Mesenchymal stem cell (in vitro differentiated cells and primary cell): ENCODE measurements at regions not wholly inside any gene's neighbourhood (a gene's known extent, or its start where the extent isn't known, plus 50 kb on each side); places are given as distances from the start of the nearest gene placed in this dataset.

Source experiments
- DNase-seq: peaks from one replicate; pipeline ENCODE4 v3.0.0-alpha.2; 2013
- H2AFZ ChIP-seq: one replicate; pipeline ENCODE4 v1.6.1; 2013; ENCODE audit warnings: low read depth, mild to moderate bottlenecking, control low read depth, inconsistent platforms, low read length, moderate library complexity
- H2AK5ac ChIP-seq: 2 replicates; pipeline ENCODE4 v1.6.1; 2013; ENCODE audit warnings: low read length, moderate library complexity, mild to moderate bottlenecking, inconsistent platforms; ENCODE audit not compliant: severe bottlenecking
- H2BK120ac ChIP-seq: one replicate; pipeline ENCODE4 v1.6.1; 2013; ENCODE audit warnings: low read depth, mild to moderate bottlenecking, inconsistent platforms, low read length, moderate library complexity
- H2BK12ac ChIP-seq, 2 experiments: one replicate each; pipeline ENCODE4 v1.6.1; 2013; ENCODE audit warnings: inconsistent platforms in 2 of 2, low read length in 2 of 2, mild to moderate bottlenecking in 2 of 2, moderate library complexity in 2 of 2, control low read depth in 1 of 2
- H2BK15ac ChIP-seq: one replicate; pipeline ENCODE4 v1.6.1; 2013; ENCODE audit warnings: mild to moderate bottlenecking, low read depth, inconsistent platforms; ENCODE audit not compliant: poor library complexity, severe bottlenecking
- H2BK5ac ChIP-seq: 2 replicates; pipeline ENCODE4 v1.6.1; 2013; ENCODE audit warnings: low read depth, mild to moderate bottlenecking, low read length, control low read depth, inconsistent platforms; ENCODE audit not compliant: poor library complexity, severe bottlenecking
- H3K14ac ChIP-seq, 2 experiments: one replicate each; pipeline ENCODE4 v1.6.1; 2013; ENCODE audit warnings: inconsistent platforms in 2 of 2, low read length in 2 of 2, control low read depth in 1 of 2, mild to moderate bottlenecking in 1 of 2, moderate library complexity in 1 of 2
- H3K18ac ChIP-seq, 2 experiments: one replicate each; pipeline ENCODE4 v1.6.1; 2013; ENCODE audit warnings: inconsistent platforms in 2 of 2, low read length in 2 of 2, control low read depth in 1 of 2, low read depth in 1 of 2, mild to moderate bottlenecking in 1 of 2
- H3K23ac ChIP-seq, 2 experiments: one replicate each; pipeline ENCODE4 v1.6.1; 2013; ENCODE audit warnings: inconsistent platforms in 2 of 2, low read length in 2 of 2, mild to moderate bottlenecking in 2 of 2, moderate library complexity in 2 of 2, control low read depth in 1 of 2
- H3K27ac ChIP-seq: 2 replicates; pipeline ENCODE4 v1.5.1; 2013; ENCODE audit warnings: mild to moderate bottlenecking, moderate library complexity, low read length, control low read depth, inconsistent platforms; ENCODE audit not compliant: poor library complexity, severe bottlenecking
- H3K27me3 ChIP-seq, 2 experiments: 2 replicates each; pipeline versions ENCODE4 v1.6.1 to v1.7.0; 2013; ENCODE audit warnings: low read length in 2 of 2, mild to moderate bottlenecking in 2 of 2, moderate library complexity in 2 of 2, control low read depth in 1 of 2, inconsistent platforms in 1 of 2; ENCODE audit not compliant: control insufficient read depth in 1 of 2, insufficient read depth in 1 of 2
- H3K36me3 ChIP-seq, 2 experiments: 2 replicates each; pipeline versions ENCODE4 v1.6.1 to v1.7.0; 2013; ENCODE audit warnings: low read length in 2 of 2, control low read depth in 1 of 2, inconsistent platforms in 1 of 2, low read depth in 1 of 2, mild to moderate bottlenecking in 1 of 2; ENCODE audit not compliant: insufficient read depth in 2 of 2, control insufficient read depth in 1 of 2
- H3K4ac ChIP-seq, 2 experiments: one replicate each; pipeline ENCODE4 v1.6.1; 2013; ENCODE audit warnings: inconsistent platforms in 2 of 2, low read length in 2 of 2, mild to moderate bottlenecking in 2 of 2, moderate library complexity in 2 of 2, control low read depth in 1 of 2, low read depth in 1 of 2
- H3K4me1 ChIP-seq: 2 replicates; pipeline ENCODE4 v1.6.1; 2013; ENCODE audit warnings: low read depth, low read length, control low read depth; ENCODE audit not compliant: control insufficient read depth, insufficient read depth
- H3K4me2 ChIP-seq: 2 replicates; pipeline ENCODE4 v1.6.1; 2013; ENCODE audit warnings: low read length, mild to moderate bottlenecking, inconsistent platforms; ENCODE audit not compliant: poor library complexity, severe bottlenecking
- H3K4me3 ChIP-seq, 2 experiments: 2 replicates each; pipeline versions ENCODE4 v1.5.1 to v1.7.0; 2013; ENCODE audit warnings: low read length in 2 of 2, mild to moderate bottlenecking in 2 of 2, control low read depth in 1 of 2, low read depth in 1 of 2; ENCODE audit not compliant: insufficient read depth in 1 of 2
- H3K79me1 ChIP-seq: replicated peaks from 2 replicates; pipeline ENCODE4 v1.6.1; 2013; ENCODE audit warnings: mild to moderate bottlenecking, control low read depth, low read length, inconsistent platforms; ENCODE audit not compliant: poor library complexity, severe bottlenecking
- H3K9ac ChIP-seq: 2 replicates; pipeline ENCODE4 v1.7.0; 2013; ENCODE audit warnings: mild to moderate bottlenecking, low read length, moderate library complexity
- H3K9me3 ChIP-seq: 2 replicates; pipeline ENCODE4 v1.7.0; 2013; ENCODE audit warnings: mild to moderate bottlenecking, low read length; ENCODE audit not compliant: control insufficient read depth
- H4K8ac ChIP-seq: one replicate; pipeline ENCODE4 v1.6.1; 2013; ENCODE audit warnings: inconsistent platforms, mild to moderate bottlenecking, low read length, moderate library complexity
- H4K91ac ChIP-seq: one replicate; pipeline ENCODE4 v1.6.1; 2013; ENCODE audit warnings: mild to moderate bottlenecking, low read length, inconsistent platforms
- WGBS: methylation state at CpG from one replicate; pipeline ENCODE4 v1.1.7; 2013; ENCODE audit warnings: mixed read lengths; 5-methylcytosine and 5-hydroxymethylcytosine counted together

DNA sequence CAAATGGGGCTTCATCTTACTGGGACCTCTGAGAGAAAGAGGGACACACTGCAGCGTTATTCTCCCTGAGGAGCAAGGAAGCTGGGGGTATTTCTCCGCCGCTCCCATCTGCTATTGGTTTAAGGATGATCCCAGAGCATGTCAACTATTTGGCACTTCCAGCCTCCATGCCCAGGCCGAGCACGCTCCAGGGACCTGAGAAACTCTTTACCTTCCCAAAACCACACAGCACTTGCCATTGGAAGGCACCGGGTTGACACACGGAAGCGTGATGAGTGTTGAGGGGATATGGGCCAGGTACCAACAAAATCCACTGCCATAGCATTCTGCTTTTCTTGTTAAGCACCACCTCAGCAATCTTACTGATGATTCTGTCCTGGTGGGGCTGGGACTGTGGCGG, 92.4 kb upstream of the SLC24A3 start:
- no peak overlapping the region for H2AFZ ChIP-seq
- no peaks in the 10 kb centered on the region for H3K9me3 ChIP-seq
- H2BK12ac ChIP-seq = no peak overlapping the region
- no peak overlapping the region for H2AK5ac ChIP-seq
- no peak overlapping the region for H2BK15ac ChIP-seq
- H3K18ac ChIP-seq = no peak overlapping the region
- H4K8ac ChIP-seq = no peak overlapping the region
- H3K4me2 ChIP-seq = no peak overlapping the region
- H3K14ac ChIP-seq = no peak overlapping the region
- DNase-seq = no peak
- H3K27ac ChIP-seq = no peak overlapping the region
- no peak overlapping the region for H2BK120ac ChIP-seq
- H3K9ac ChIP-seq = no peak overlapping the region
- no peaks in the 10 kb centered on the region for H3K79me1 ChIP-seq
- no peaks in the 10 kb centered on the region for H3K36me3 ChIP-seq
- peaks cover 0 to 3% of the 10 kb centered on the region in 2 experiments for H3K27me3 ChIP-seq
- 78% methylated on average over 9 of the region's 9 CpGs for WGBS
- no peak overlapping the region for H3K23ac ChIP-seq
- no peaks in the 10 kb centered on the region for H3K4me1 ChIP-seq
- H4K91ac ChIP-seq = no peak overlapping the region
- no peak overlapping the region for H3K4ac ChIP-seq
- no peak overlapping the region for H3K4me3 ChIP-seq
- no peak overlapping the region for H2BK5ac ChIP-seq

DNA sequence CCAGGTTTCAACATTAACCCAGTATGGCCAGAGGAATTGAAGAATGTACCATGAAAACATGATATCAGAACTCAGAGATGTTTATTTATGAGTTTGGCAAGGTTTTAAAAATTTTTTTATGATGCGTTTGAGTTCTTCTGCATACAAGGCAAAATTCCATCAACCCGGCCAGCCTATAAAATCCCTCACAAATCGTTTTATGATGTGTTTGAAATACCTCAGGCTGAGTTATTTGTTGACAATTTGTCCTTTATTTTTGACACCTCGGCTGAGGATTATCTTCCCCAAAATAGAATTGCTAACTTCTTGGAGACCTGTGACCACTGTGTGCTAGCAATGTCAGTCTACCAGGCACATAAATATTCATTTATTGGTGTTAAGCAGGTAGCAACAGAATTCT, 91.9 kb upstream of the SLC24A3 start:
- no CpG with 5 or more reads among the region's 4 CpGs for WGBS
- Histone ChIP-seq H3K4me1 (no peaks in the 10 kb centered on the region), H3K27ac (no peak overlapping the region)

DNA sequence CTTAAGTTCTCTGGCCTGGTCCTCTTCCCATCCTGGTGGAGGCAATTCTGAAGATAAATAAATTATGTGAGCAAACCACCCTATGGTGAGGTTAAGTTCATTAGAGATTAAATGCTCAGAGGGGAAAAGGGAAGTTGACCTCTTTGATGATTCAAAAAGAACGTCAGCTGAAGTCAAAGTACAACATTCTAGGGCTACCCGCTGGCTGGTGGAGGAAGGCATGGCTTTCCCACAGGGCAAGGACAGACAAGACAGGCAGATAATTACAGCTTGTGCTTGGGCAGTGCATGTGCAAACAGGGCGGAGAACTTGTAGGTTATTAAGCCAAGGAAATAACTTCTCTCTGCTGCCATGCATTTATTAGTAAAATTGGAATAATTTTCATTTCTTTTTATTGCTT, 91.0 kb upstream of the SLC24A3 start:
- Histone ChIP-seq H3K36me3 (no peaks in the 10 kb centered on the region), H2BK15ac (no peak overlapping the region), H3K4me1 (no peaks in the 10 kb centered on the region), H3K9ac (no peak overlapping the region), H3K27ac (no peak overlapping the region), H3K9me3 (no peaks in the 10 kb centered on the region), H2AK5ac (no peak overlapping the region), H3K14ac (no peak overlapping the region), H2AFZ (no peak overlapping the region), H2BK5ac (no peak overlapping the region), H3K4me3 (no peak overlapping the region), H3K4me2 (no peak overlapping the region), H3K79me1 (no peaks in the 10 kb centered on the region), H4K91ac (no peak overlapping the region), H3K18ac (no peak overlapping the region), H3K4ac (no peak overlapping the region), H2BK120ac (no peak overlapping the region), H4K8ac (no peak overlapping the region), H2BK12ac (no peak overlapping the region), H3K27me3 (peaks cover 0 to 3% of the 10 kb centered on the region in 2 experiments), H3K23ac (no peak overlapping the region)
- 76% methylated on average over 2 of the region's 3 CpGs for WGBS
- DNase-seq = no peak

More for the DNA sequence above, 91.9 kb upstream of the SLC24A3 start:
- no peak overlapping the region for H2BK15ac ChIP-seq
- H2AK5ac ChIP-seq = no peak overlapping the region
- DNase-seq = no peak
- no peaks in the 10 kb centered on the region for H3K36me3 ChIP-seq
- H3K18ac ChIP-seq = no peak overlapping the region
- no peak overlapping the region for H3K14ac ChIP-seq
- no peaks in the 10 kb centered on the region for H3K79me1 ChIP-seq
- H3K9me3 ChIP-seq = no peaks in the 10 kb centered on the region
- H3K4me2 ChIP-seq = no peak overlapping the region
- no peak overlapping the region for H3K4me3 ChIP-seq
- no peak overlapping the region for H2AFZ ChIP-seq
- no peak overlapping the region for H3K23ac ChIP-seq
- no peak overlapping the region for H3K9ac ChIP-seq
- no peak overlapping the region for H3K4ac ChIP-seq
- no peak overlapping the region for H2BK12ac ChIP-seq
- H3K27me3 ChIP-seq = peaks cover 0 to 3% of the 10 kb centered on the region in 2 experiments
- no peak overlapping the region for H2BK5ac ChIP-seq
- H2BK120ac ChIP-seq = no peak overlapping the region
- H4K91ac ChIP-seq = no peak overlapping the region
- H4K8ac ChIP-seq = no peak overlapping the region

DNA sequence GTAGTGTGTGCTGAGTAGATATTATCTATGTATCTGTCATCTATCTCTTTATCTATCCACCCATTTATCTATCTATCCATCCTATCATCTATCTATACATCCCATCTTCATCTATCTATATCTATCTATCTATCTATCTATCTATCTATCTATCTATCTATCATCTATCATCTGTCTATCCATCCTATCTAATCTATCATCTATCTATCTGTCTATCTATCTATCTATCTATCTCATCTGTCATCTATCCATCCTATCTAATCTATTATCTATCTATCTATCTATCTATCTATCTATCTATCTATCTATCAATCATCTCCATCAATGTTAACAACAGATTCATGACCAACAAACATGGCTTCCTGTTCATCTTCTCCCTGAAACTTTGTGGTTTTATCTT, 90.5 kb upstream of the SLC24A3 start:
- Histone ChIP-seq H2BK5ac (no peak overlapping the region), H3K79me1 (no peaks in the 10 kb centered on the region), H3K18ac (no peak overlapping the region), H3K9me3 (no peaks in the 10 kb centered on the region), H3K14ac (no peak overlapping the region), H2AK5ac (no peak overlapping the region), H3K23ac (no peak overlapping the region), H2BK15ac (no peak overlapping the region), H4K8ac (no peak overlapping the region), H3K4me2 (no peak overlapping the region), H3K4me3 (no peak overlapping the region), H2BK12ac (no peak overlapping the region), H2BK120ac (no peak overlapping the region), H3K27me3 (peaks cover 0 to 3% of the 10 kb centered on the region in 2 experiments), H3K9ac (no peak overlapping the region), H3K4ac (no peak overlapping the region), H3K36me3 (no peaks in the 10 kb centered on the region), H3K27ac (no peak overlapping the region), H3K4me1 (no peaks in the 10 kb centered on the region), H4K91ac (no peak overlapping the region), H2AFZ (no peak overlapping the region)
- no peak for DNase-seq
